AG20443 (cell line): ENCODE measurements at regions not wholly inside any gene's neighbourhood (a gene's known extent, or its start where the extent isn't known, plus 50 kb on each side); places are given as distances from the start of the nearest gene placed in this dataset.
A peak's percentile ranks its signal among the peaks of the same experiment; 100 is the strongest.

ENCODE experiments used
- DNase-seq: peaks from one replicate; pipeline ENCODE4 v3.0.0; 2012; ENCODE audit warnings: low spot score, mixed read lengths

DNA sequence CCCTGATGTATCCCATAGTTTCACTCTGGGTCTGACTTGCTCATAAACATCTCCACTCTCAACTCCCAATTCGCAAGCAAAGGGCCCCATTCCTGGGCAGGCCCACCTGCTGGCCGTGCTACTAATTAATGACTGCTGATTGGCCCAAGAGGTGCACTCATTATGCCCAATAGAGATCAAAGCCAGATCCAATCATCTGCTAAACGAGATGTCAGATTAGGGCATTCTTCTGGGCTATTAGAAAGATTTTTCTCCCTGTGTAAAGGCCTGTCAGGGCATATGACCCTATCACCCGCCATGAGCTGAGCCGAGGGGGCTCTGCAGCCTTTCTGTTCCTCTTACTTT lies 103.4 kb upstream of the HAAO start:
- no peak for DNase-seq

DNA sequence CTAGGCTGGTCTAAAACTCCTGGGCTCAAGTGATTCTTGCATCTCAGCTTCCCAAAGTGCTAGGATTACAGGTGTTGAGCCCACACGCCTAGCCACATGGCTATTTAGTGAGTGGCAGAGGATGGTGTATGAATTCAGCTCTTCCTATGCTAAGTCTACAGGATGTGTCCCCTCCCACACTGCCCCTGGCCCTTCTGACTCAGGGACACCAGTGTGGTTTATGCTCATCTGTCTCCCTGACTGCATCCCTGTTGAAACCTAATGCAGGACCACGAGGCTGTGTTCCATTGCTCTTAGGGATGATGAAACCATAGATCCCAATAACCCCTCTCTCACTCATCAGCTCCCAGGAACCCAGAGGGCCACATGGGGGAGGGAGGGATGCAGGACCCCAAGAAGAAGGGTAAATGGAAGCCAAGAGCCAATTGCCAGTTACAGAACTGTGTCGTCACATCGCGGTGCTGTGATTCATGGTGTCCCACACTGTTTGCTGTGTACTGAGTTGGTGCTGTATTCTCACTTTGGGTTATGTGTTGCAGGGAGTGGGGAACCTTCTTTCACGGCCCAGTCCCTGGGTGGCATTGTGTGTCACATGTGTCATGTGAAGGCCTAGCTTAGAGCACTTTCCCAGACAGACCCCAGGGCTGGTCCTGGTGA lies 102.9 kb upstream of the HAAO start:
- DNase-seq: no peak

DNA sequence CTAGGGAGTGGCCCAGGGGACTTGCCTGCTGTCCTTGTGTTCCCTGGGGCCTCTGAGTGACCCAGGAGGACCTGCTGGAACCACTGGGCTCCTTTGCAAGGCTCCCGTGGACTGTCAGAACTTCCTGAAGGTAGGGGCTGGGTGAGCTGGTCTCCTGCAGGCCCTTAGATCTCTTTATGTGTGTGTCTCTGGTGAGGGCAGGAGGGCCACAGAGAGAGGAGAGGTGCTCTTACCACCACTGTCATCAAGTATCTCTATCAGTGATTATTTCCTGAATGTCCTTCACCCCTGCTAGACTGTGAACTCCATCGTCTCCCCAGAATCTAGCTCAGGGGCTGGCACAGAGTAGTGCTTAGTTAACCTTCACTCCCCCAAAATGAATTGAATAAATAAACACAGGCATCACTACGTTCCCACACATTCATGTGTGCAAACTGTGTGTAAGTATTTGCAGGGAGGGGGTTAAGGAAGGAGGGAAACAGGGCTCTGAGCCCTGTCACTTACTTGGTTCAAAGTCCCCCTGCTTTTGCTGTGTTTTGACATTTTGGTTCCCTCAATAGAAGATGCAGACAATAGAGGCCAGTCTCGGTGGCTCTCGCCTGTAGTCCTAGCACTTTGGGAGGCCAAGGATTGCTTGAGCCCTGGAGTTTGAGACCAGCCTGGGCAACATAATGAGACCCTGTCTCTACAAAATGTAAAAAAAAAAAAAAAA lies 100.8 kb upstream of the HAAO start:
- DNase-seq: no peak

DNA sequence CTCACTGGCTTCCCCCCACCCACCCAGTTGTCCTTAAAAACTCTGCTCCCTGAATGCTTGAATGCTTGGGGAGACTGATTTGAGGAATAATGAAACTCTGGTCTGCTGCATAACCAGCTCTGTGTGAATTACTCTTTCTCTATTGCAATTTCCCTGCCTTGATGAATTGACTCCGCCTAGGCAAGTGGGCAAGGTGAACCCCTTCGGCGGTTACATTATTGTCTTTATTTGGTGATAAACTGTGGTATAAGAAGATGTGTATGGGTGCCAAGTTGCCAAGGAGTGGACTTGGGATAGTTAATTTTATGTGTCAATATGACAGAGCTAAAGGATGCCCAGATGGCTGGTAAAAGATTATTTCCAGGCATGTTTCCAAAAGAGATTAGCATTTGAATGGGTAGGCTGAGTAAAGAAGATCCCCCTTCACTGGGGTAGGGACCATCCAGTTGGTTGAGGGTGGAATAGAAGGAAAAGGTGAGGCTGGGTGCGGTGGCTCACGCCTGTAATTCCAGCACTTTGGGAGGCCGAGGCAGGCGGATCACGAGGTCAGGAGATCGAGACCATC lies 98.5 kb upstream of the HAAO start:
- DNase-seq: no peak

DNA sequence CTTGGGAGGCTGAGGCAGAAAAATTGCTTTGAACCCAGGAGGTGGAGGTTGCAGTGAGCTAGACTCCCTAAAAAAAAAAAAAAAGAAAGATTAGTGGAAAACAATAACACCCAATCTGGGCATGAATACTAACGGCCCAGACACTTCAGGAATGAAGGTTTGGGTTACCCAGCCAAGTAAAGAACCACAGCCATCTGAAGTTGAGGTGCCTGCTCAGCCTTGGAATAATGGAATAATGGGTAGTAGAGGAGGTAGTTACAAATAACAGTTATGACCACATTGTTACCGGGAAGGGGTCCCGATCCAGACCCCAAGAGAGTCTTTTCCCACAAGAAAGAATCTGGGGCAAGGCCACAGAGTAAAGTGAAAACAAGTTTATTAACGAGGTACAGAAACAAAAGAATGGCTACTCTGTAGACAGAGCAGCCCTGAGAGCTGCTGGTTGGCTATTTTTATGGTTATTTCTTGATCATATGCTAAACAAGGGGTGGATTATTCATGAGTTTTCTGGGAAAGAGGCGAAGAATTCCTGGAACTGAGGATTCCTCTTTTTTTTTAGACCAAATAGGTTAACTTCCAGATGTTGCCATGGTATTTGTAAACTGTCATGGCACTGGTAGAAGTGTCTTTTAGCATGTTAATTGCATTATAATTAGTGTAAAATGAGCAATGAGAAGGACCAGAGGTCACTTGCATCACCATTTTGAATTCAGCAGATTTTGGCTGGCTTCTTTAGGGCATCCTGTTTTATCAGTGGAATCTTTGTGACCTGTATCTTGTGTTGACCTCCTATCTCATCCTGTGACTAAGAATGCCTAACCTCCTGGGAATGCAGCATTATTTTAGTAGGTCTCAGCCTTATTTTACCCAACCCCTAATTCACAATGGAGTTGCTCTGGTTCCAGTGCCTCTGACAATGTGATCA lies 96.2 kb upstream of the HAAO start:
- DNase-seq: peak; percentile 58

DNA sequence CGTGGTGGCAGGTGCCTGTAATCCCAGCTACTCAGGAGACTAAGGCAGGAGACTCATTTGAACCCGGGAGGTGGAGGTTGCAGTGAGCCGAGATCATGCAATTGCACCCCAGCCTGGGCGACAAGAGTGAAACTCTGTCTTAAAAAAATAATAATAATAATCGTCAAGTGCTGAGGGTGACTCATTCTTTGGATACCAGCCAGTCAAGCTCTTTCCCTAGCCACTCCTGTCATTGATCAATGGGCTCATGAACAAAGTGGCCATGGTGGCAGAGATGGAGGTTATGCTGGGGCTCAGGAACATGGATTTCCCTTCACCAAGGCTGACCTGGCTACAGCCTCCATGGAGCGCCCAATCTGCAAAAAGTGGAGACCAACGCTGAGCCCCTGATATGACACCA lies 94.5 kb upstream of the HAAO start:
- DNase-seq: no peak

DNA sequence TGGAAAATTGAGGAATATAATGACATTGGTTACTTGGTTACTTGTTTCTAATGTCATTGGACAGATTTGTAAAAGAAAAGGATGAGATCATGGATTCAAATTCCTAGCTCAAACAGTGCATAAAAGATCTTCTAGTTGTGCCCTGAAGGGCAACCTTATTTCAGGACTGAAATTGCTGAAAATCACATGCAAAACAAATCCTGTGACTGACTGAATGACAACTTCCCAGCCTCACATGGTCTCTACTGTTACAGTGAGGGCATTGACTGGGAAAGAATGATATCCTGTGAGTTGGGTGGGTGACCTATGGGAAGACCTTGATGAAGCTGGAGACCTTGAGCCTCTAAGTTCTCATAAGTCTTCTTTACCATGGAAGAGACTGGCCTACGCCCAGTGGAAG lies 90.4 kb upstream of the HAAO start:
- DNase-seq: no peak

DNA sequence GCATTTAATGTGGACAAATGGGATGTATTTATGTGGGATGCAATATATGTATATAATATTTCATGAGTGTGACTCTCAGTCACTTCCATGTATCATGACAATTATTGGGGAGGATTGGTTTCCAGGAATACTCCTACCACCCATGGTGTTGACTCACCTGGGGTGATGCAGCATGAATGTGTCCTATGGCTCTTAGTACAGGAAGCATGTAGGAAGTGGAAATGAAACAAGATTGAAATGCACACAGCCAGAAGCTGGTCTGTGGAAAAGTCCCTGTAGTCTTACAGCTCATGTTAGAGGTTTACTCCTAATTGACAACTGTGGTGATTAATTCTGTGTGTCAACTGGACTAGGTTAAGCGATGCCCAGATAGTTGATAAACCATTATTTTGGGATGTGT lies 89.3 kb upstream of the HAAO start:
- no peak for DNase-seq

DNA sequence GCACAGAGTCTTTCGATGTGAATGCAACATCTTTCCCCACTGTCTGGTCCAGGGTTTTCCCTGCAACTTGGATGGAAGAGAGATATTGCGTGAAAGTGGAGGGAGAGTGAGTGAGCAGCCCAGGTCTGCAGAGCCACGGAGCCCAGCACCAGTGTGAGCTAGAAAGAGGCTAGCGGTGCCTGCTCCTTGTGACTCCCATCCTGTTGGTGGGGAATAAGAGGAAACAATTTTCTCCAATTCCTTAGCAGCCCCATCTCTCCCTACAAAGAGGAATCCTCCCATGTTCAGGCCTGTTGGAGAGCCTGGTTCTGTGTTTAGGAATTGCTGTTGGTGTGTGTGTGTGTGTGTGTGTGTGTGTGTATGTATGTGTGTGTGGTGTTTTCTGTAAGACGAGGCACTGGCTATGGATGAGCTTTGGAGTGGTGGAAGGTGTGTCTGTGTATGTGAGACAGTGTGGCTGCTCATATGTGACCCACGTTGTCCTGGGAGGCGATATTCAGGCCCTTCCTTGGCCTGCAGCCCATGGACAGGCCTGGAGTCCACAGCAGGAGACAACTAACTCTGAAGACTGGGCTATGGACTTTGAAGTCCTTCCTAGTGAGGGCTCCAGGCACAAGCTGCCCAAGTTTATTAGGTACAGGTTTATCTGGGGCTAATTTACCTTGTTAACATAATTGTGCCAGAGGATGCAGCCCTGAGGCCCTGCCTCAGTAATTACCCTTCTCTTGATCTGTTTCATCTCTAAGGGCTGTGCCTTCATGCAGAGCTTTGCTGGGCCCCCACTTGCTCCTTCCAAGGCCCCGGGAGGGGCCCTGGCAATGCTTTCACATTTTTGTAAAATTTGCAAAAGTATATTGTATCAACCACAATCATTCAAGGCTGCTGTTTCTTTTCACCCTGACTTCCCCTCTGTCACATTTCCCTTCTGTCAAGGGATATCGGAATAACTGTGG lies 88.6 kb upstream of the HAAO start:
- no peak for DNase-seq

DNA sequence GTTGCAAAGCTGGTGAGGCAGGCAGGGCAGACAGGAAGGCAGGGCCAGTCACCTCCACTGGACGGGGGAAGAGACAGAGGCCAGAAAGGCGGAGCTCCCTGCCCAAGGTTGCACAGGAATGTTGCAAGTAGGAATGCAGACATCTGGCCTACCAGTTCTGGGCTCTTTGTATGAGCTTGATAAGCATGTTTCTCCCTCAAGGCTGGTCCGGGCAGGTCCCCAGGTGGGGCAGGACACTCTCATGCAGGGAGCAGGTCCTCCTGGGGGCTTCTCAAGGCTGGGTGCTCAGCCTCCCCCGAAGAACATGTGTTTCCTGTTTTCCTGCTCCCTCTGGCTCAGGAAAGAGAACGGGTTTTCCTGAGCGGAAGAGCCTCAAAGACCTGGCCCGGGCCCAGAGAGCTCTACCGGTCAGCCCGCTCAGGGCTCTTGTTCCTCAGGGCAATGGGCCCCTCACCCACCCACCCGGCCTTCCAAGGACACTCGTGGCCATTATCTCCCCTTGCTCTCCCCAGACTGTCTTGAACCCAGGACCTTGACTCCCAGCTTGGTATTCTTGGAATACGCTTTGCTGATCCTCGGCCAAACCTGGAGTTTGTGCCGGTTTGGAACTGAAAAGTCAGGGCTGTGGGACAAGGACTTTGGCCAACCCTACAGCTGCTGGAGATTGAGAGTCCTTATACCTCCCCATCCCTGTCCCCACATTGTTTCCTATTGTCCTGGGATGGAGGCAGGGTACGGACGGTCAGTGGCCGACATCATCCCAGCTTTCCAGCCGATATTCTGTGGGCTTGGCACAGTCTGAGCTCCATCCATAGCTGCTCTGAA lies 87.7 kb upstream of the HAAO start:
- no peak for DNase-seq

DNA sequence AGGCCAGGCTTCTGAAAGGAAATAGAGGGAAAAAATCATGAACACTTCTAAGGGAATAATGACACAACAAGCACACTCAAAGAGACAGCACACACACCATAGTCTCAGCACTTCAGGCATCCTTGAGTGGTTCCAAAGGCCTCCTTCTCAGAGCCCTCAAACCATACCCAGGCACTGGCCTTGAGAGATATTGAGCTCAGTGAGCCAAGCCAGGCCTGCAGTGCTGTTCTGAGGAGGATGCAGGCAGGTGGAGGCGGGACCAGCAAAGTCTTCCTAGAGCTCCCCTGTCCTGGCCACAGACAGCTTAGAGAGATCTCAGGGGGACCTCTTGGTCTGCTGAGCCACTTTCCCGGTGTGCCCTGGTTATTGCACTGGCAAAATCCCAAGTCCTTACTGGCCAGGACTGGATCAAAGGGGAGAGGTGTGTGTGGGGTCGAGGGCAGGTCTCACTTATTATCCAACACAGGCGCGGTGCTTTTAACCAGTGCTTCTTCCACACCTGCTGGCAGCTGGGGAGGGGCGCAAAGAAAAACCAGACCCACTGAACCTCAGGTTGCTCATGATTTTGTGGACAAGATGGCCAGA lies 86.8 kb upstream of the HAAO start:
- DNase-seq: no peak

DNA sequence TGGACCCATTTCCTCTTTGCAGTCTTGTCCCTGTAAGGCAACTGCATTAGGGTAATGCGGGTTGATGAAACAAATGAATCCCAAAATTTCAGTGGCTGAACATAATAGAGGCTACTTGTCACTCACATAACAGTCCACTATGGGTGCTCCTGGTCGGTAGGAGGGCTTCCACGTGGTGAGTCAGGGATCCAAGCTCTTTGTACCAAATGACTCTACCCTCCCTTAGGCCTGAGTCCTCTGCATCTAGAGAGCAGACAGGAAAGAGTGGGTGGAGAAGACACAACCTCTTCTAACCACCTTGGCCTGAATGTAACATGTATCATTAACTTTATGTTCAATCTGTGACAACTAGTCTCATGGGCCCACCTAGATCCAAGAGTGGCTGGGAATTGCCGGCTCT lies 86.2 kb upstream of the HAAO start:
- DNase-seq: no peak

DNA sequence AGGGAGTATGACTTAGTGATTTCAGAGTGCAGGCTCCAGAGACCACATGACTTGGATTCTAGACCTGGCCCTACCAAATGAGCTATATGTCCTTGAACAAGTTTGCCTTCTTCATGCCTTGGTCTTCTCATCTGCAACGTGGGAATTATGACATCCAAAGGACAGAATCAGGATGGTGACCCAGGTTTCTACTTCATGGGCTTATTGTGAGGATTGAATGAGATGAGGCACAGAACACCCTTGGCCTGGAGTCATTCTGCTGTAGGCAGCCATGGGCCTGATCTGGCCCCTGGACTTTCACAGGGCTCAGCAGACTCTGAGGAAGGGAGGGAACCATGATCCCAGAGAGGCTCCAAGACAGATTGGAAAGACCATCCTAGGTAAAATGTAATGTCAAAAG lies 85.6 kb upstream of the HAAO start:
- DNase-seq: no peak

DNA sequence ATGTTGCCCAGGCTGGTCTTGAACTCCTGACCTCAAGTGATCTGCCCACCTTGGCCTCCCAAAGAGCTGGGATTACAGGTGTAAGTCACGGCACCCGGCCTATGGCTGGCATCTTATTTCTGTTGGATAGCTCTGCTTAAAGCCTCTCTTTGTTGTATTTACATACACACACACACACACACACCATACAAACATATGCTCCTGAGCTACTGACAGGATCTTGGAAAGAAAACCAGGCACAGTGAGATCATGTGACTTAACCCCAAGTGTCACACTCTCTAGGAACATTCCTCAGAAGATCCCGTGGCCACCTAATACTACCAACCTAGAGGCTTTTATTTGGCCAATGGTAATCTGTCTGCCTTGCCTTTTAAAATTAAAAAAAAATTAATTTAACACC lies 85.1 kb upstream of the HAAO start:
- no peak for DNase-seq

DNA sequence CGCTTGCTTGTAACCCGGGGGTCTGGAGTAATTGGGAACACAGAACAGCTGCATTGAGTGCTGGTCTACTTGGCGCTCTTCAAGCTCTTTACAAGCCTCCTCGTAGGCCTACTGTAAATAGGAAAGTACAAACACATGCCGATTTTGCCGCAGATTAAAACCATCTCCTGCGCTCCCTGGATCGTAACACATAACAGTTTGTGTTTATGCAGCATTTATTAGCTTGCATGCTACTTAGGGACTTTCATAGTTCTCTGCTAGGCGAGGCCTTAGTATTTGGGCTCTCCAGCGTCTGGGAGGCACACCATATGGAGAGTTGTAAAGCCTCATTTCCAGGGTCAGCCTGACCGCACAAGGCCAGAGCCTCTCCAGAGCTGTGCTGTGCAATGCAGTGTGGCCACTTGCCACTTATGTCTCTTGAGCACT lies 84.0 kb upstream of the HAAO start:
- DNase-seq: no peak

DNA sequence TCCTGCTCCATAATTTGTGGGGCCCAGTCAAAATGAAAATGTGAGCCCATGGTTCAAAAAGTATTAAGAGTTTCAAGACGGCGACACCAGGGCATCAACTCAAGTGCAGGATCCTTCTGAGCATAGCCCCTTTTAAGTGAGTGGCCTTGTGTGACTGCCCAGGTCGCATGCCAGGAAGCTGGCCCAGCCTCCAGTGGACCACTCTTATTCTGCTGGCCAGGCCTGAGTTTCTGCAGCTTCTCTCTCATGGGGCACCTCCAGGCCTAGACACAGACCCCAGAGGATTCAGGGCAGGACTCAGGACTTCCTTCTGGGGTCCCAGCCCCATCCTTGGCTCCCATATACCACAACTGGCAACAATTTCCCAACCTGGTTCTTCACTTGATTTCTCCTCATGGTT lies 83.5 kb upstream of the HAAO start:
- DNase-seq: no peak

DNA sequence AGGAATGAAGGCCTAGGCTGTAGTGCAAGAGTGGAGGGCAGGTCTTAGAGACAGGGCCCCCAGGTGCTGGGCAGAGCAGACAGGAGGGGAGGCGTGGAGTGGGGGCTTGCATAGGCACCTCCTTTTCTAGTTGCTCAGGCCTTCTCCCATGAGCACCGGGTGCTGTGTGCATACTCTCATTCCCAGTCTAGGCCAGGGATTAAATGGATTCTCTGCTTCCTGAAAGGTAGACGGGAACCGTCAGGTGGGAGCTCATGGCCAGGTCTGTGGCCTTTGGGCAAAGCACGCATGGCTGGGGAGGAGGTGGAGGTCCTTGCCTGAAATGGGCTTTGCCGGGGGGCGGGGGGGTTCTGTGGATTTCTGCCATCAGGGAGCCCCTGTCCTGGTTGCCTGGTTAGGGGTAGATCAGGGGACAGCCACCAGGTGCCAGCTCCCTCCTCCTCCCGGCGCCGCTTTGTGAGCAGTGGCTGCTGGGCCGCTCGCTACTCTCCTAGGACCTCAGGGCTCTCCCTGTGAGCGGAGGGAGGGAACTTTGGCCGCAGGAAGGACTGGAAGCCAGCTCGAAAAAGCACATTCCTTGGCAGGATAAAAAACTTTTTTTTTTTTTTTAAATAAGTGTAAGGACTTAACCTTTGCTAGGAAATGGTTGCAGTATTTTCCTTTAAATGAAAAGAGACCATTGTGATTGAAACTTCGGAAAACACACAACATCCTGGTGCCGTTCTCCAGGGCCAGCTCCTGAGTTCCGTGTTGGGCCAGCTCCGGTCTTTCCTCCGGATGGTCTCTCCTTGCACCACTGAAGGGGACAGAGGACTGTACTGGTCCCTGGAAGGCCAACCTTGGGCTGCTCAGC lies 82.8 kb upstream of the HAAO start:
- peak; percentile 33 for DNase-seq

DNA sequence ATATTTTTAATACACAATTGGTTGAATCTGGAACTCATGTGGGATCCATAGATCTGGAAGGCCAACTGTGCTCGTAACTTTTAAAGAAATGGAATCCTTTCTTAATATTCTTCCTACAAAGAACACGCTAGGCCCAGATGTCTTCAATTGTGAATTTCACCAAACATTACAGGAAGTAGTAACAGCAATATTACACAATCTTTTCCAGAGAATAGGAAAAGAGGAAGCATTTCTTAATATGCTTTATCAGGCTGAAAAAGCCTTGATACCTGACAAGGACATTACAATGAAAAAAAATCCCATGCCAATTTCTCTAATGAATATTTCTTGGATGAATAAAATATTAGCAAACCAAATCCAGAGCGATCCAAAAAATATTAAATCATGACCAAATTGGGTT lies 80.3 kb upstream of the HAAO start:
- DNase-seq: peak; percentile 37

DNA sequence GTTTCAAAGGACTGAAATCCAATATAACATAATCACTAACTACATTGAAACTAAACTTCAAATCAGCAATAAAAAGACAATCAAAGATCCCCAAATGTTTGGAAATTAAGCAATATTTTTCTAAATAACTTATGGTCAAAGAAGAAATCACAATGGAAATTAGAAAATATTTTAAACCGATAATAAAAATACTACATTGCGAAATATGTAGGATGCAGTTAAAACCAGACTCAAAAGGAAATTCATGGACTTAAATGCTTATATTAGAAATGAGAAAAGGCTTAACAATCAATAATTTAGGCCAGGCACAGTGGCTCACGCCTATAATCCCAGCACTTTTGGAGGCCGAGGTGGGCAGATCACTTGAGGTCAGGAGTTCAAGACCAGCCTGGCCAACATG lies 79.0 kb upstream of the HAAO start:
- no peak for DNase-seq
